ENCODE measurements at regions not wholly inside any gene's neighbourhood (a gene's known extent, or its start where the extent isn't known, plus 50 kb on each side); places are given as distances from the start of the nearest gene placed in this dataset.
"Not testable (repeated sequence)": the region's sequence is repeated elsewhere in the genome, so short reads cannot be mapped to it uniquely, and the experiment has no call there.

DNA sequence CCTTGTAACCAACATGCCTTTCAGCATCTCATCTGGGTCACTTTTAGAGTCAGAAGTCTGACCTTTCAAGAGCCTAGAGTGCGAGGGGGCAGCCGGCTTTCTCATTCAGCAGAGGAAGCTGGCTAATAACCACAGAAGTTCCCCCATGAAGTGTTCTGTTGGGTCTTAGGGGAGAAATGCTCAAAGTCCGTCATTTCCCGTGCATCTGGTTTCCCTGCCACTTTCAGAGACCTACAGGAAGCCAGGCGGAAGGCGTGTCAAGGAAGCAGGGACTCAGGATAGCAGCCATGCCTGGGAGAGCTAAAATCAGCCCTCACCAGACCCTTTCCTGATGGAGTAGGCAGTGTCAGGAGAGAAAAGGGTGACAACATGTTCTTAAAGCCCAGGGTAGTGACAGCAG lies 301.8 kb upstream of the ID2 start:
- DNase-seq (ENCODE audit: low read depth), result no peak
- TF ChIP-seq, protein P1, sequence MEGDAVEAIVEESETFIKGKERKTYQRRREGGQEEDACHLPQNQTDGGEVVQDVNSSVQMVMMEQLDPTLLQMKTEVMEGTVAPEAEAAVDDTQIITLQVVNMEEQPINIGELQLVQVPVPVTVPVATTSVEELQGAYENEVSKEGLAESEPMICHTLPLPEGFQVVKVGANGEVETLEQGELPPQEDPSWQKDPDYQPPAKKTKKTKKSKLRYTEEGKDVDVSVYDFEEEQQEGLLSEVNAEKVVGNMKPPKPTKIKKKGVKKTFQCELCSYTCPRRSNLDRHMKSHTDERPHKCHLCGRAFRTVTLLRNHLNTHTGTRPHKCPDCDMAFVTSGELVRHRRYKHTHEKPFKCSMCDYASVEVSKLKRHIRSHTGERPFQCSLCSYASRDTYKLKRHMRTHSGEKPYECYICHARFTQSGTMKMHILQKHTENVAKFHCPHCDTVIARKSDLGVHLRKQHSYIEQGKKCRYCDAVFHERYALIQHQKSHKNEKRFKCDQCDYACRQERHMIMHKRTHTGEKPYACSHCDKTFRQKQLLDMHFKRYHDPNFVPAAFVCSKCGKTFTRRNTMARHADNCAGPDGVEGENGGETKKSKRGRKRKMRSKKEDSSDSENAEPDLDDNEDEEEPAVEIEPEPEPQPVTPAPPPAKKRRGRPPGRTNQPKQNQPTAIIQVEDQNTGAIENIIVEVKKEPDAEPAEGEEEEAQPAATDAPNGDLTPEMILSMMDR (conservative IDR thresholded peaks at IDR 0.05; ENCODE audit: low read depth, low read length), result no peak

GRCh38 chr2:8380566-8380965 lies 301.3 kb upstream of the ID2 start:
- no peak overlapping the region for H3K4me3 ChIP-seq (ENCODE audit: low read depth, low read length)
- no peak for DNase-seq (ENCODE audit: low read depth)
- TF ChIP-seq, protein P1 (conservative IDR thresholded peaks at IDR 0.05; ENCODE audit: low read depth, low read length), result no peak

More for the DNA sequence above, 301.8 kb upstream of the ID2 start:
- no peak overlapping the region for H3K4me3 ChIP-seq (ENCODE audit: low read depth, low read length)

DNA sequence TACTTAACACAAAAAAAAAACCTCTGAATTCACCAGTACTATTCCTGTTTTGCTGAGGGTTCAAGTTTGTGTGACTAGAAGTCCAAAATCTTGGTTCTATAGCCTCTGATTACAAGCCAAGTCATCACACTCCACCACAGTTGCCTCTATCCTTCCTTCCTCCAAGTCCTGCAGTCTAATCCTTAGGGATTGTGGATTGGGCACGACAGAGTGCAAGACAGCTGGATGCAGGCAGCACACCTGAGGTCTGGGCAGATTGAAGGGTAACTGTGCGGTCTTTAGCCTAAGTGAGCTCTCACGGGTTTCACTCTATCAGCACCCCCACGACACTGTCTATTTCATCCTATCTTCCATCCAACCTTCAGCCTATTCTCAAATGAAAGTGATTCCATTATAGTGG lies 299.4 kb upstream of the ID2 start:
- TF ChIP-seq, protein P1 (conservative IDR thresholded peaks at IDR 0.05; ENCODE audit: low read depth, low read length), result no peak
- DNase-seq (ENCODE audit: low read depth), result no peak
- H3K4me3 ChIP-seq (ENCODE audit: low read depth, low read length), result no peak overlapping the region

GRCh38 chr2:8386748-8387147 lies 295.1 kb upstream of the ID2 start:
- DNase-seq (ENCODE audit: low read depth); H3K4me3 ChIP-seq (ENCODE audit: low read depth, low read length): not testable (repeated sequence)

DNA sequence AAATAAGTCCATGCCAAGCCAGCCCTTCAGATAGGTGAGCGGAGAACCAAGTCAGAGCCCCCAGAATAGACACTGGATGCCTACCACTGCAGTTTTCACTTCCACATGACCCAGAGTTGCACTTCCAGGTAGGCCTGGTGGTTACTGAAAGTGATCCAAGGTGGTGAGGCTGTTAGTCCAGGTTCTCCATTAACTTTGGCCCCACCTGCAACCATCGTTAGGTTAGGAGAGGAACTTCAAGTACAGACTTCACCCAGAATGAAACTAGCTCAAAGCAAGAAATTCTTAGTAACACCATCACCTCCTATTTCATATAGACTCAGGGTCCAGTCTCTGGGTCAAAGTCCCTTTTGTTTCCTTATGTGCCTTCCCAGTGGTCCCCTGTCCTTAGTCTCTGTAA lies 293.1 kb upstream of the ID2 start:
- TF ChIP-seq, protein P1 (conservative IDR thresholded peaks at IDR 0.05; ENCODE audit: low read depth, low read length), result no peak
- H3K4me3 ChIP-seq (ENCODE audit: low read depth, low read length), result no peak overlapping the region
- no peak for DNase-seq (ENCODE audit: low read depth)

GRCh38 chr2:8389431-8390108 lies 292.3 kb upstream of the ID2 start:
- peak; percentile 52 for DNase-seq (ENCODE audit: low read depth)
- H3K4me3 ChIP-seq (ENCODE audit: low read depth, low read length), result no peak overlapping the region
- TF ChIP-seq, protein P1 (conservative IDR thresholded peaks at IDR 0.05; ENCODE audit: low read depth, low read length), result no peak

- no peak for DNase-seq (ENCODE audit: low read depth)
- TF ChIP-seq, protein P1 (conservative IDR thresholded peaks at IDR 0.05; ENCODE audit: low read depth, low read length), result no peak
- no peak overlapping the region for H3K4me3 ChIP-seq (ENCODE audit: low read depth, low read length)
Measured at GRCh38 chr2:8391126-8391525, 290.7 kb upstream of the ID2 start.

Measured in epithelial cell of proximal tubule (primary cell).